ENCODE measurements at regions not wholly inside any gene's neighbourhood (a gene's known extent, or its start where the extent isn't known, plus 50 kb on each side); places are given as distances from the start of the nearest gene placed in this dataset.

GRCh38 chr14:36028665-36029064 lies 147.9 kb downstream of the PTCSC3 start:
- DNase-seq (ENCODE audit: low read depth): no peak

- DNase-seq (ENCODE audit: low read depth): no peak
Measured at GRCh38 chr14:36028218-36028617, 148.3 kb downstream of the PTCSC3 start.

GRCh38 chr14:36027354-36027753 lies 149.2 kb downstream of the PTCSC3 start:
- no peak for DNase-seq (ENCODE audit: low read depth)

GRCh38 chr14:36022765-36023410 lies 153.6 kb downstream of the PTCSC3 start:
- DNase-seq (ENCODE audit: low read depth): no peak

GRCh38 chr14:36021591-36022320 lies 154.8 kb downstream of the PTCSC3 start:
- no peak for DNase-seq (ENCODE audit: low read depth)

GRCh38 chr14:36021030-36021422 lies 155.5 kb downstream of the PTCSC3 start:
- DNase-seq (ENCODE audit: low read depth): no peak

GRCh38 chr14:36020120-36021029 lies 156.1 kb downstream of the PTCSC3 start:
- no peak for DNase-seq (ENCODE audit: low read depth)

GRCh38 chr14:36019126-36019525 lies 157.4 kb downstream of the PTCSC3 start:
- no peak for DNase-seq (ENCODE audit: low read depth)

- DNase-seq (ENCODE audit: low read depth): no peak
Measured at GRCh38 chr14:36014236-36014635, 162.3 kb downstream of the PTCSC3 start.

GRCh38 chr14:36013483-36013882 lies 163.0 kb downstream of the PTCSC3 start:
- no peak for DNase-seq (ENCODE audit: low read depth)

- DNase-seq (ENCODE audit: low read depth): no peak
Measured at GRCh38 chr14:36012621-36013020, 163.9 kb downstream of the PTCSC3 start.

- DNase-seq (ENCODE audit: low read depth): no peak
Measured at GRCh38 chr14:36009643-36010042, 166.9 kb downstream of the PTCSC3 start.

- DNase-seq (ENCODE audit: low read depth): no peak
Measured at GRCh38 chr14:36006623-36007022, 169.9 kb downstream of the PTCSC3 start.

- no peak for DNase-seq (ENCODE audit: low read depth)
Measured at GRCh38 chr14:36005670-36006069, 170.9 kb downstream of the PTCSC3 start.

GRCh38 chr14:36001936-36002335 lies 174.6 kb downstream of the PTCSC3 start:
- no peak for DNase-seq (ENCODE audit: low read depth)

- DNase-seq (ENCODE audit: low read depth): no peak
Measured at GRCh38 chr14:35999294-35999693, 173.2 kb downstream of the BRMS1L start.

GRCh38 chr14:35998303-35998702 lies 172.2 kb downstream of the BRMS1L start:
- no peak for DNase-seq (ENCODE audit: low read depth)

GRCh38 chr14:35993684-35993960 lies 167.5 kb downstream of the BRMS1L start:
- DNase-seq (ENCODE audit: low read depth): no peak

- no peak for DNase-seq (ENCODE audit: low read depth)
Measured at GRCh38 chr14:35992816-35993683, 166.9 kb downstream of the BRMS1L start.

- DNase-seq (ENCODE audit: low read depth): no peak
Measured at GRCh38 chr14:35991356-35991755, 165.2 kb downstream of the BRMS1L start.

GRCh38 chr14:35989736-35990135 lies 163.6 kb downstream of the BRMS1L start:
- DNase-seq (ENCODE audit: low read depth): no peak
